Fibroblast of lung (primary cell): ENCODE measurements at regions not wholly inside any gene's neighbourhood (a gene's known extent, or its start where the extent isn't known, plus 50 kb on each side); places are given as distances from the start of the nearest gene placed in this dataset.

Experiments used
- EZH2 ChIP-seq: IDR thresholded peaks from 2 replicates; pipeline ENCODE4 v1.5.1; 2012; ENCODE audit warnings: low read length, control low read depth, mild to moderate bottlenecking; ENCODE audit errors: missing control alignments
- TF ChIP-seq, protein P1 (sequence below), 2 donors: IDR thresholded peaks in 1 of 2; conservative IDR thresholded peaks in 1 of 2; 1 replicate in 1 of 2; 2 replicates in 1 of 2; pipeline ENCODE4 v1.5.1; 2011 to 2012; ENCODE audit warnings: low read length in 2 of 2, control low read depth in 1 of 2, inconsistent platforms in 1 of 2, low read depth in 1 of 2, mild to moderate bottlenecking in 1 of 2

DNA sequence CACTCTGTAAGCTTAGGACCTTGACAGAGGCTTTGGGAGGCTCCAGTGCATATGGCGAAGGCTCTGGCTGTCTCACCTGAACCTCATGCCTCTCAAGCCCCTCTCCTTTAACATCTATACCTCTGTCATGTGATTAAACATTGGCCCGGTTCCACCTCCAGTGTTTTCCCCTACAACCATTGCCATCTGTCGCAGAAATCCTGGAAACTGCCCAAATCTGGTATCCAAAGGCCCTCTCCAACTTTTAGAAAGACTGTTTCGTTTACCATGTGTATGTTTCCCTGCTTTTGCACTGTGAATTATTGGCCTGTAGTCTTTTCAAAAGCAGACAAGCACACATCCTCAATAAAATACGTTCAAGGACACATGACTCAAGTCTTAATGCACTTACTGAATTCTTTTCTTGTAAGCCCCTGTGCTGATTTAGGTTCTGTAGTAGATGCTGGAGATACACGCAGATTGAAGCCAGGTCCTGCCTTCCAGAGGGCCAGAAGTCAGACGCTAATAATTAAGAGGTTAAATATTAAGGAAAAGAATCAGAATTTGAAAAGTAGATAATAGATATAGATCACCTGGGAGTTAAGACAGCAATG is 386.4 kb upstream of the SLC14A2 start:
- TF ChIP-seq, protein P1, sequence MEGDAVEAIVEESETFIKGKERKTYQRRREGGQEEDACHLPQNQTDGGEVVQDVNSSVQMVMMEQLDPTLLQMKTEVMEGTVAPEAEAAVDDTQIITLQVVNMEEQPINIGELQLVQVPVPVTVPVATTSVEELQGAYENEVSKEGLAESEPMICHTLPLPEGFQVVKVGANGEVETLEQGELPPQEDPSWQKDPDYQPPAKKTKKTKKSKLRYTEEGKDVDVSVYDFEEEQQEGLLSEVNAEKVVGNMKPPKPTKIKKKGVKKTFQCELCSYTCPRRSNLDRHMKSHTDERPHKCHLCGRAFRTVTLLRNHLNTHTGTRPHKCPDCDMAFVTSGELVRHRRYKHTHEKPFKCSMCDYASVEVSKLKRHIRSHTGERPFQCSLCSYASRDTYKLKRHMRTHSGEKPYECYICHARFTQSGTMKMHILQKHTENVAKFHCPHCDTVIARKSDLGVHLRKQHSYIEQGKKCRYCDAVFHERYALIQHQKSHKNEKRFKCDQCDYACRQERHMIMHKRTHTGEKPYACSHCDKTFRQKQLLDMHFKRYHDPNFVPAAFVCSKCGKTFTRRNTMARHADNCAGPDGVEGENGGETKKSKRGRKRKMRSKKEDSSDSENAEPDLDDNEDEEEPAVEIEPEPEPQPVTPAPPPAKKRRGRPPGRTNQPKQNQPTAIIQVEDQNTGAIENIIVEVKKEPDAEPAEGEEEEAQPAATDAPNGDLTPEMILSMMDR (conservative IDR thresholded peaks at IDR 0.05 in 1 of 2, IDR thresholded peaks at IDR 0.05 in 1 of 2; ENCODE audit: low read depth in 1 of 2, low read length in 2 of 2) = no peak
- no peak for TF ChIP-seq EZH2
